GM04503 (cell line): ENCODE measurements at regions not wholly inside any gene's neighbourhood (a gene's known extent, or its start where the extent isn't known, plus 50 kb on each side); places are given as distances from the start of the nearest gene placed in this dataset.

Experiments used
- DNase-seq: peaks from one replicate; pipeline ENCODE4 v3.0.0-alpha.2; 2012; ENCODE audit warnings: low read depth

DNA sequence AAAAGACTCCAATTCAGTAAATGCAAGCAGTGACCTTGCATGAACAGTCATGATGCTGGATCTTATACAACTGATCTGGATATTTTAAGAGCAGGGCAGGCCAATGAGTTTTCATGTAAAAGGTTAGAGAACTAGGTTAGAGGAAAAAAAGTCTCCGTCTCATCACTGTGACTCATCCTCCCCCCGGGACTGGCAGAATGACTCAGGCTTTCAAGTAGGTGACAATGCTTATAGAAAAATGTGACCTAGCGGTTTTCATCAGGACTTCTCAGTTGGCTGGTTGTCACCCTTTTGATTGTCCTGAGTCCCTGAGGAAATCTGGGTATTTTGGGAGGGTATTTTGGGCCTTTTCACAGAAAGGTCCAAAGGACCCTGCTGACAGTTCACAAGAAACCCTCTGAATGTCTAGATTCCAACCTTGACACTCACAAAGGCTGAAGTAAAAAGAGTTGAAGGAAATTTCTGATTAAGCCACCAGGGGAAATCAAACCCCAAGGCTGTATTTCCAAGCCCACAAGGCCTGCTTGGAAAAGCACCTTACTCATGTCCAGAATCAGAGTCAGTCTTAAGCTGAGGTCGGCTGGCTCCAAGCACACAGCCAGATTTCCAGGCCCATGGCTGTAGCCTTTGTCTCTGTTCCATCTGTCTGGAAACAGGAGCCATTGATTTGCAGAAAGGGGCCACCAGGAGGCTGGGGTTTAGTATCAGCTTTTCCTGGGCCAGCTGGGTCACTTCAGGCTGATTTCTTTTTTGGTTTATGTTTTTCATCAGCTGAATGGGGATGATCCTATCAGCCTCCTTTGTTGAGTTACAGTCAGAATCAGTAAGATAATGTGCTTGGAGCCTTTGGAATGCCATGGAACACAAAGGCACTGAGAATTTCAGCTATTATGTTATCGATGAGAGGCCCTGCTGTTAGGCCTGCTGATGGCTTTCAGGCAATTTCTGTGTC lies 226.4 kb upstream of the HABP2 start:
- DNase-seq = peak; percentile 80

DNA sequence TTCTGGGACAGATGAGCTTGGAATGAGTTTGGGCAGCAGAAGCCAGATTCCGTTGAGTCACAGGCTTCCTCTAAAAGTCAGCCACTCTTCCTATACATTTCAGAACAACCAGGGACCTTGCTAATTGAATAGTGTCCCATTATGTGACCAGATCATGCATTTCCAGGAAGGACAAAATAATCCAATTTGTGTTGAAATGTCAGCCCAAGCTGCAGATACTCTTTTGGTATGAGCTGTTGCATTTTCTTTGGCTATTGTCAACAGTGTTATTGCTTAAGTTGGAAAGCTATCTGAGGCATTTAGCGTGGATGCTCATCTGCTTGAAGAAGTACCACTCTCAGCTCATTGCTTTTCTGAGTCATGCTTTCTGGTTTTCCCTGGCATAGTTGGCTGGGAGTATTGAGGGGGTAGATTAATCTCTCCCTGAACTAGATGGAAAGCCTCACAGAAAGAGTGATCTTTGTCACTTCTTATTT lies 223.7 kb upstream of the HABP2 start:
- DNase-seq = peak; percentile 93

DNA sequence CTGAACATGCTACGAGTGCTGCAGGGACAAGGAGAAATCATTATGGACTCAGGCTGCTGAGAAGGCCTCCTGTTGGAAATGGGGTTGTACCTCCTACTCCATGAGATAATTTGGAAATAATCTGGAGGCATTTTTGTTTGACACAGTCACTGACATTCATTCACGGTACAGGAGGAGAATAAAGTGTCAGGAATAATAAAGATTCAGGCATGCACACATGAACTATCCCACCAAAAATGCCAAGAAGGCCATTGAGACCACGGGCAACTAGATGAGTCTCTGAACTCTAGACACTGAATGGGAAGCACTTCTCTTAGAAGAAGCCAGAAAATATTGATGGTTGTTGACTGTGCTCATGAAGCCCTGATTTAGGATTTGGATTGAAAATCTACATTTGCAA lies 220.9 kb upstream of the HABP2 start:
- no peak for DNase-seq

DNA sequence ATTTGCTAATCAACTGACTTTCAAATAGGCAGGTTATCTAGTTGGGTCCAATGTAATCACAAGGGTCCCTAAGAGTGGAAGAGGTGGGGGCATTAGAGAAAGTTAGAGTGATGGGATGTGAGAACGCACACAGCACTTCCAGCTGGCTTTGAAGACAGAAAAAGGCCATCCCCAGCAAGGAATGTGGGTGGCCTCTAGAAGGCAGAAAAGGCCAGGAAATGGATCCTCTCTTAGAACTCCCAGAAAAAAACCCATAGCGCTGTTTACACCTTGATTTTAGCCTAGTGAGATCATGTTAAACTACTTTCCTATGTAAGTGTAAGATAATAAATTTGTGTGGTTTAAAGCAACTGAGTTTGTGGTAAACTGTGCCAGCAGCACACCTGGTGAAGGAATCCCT lies 219.5 kb upstream of the HABP2 start:
- no peak for DNase-seq

DNA sequence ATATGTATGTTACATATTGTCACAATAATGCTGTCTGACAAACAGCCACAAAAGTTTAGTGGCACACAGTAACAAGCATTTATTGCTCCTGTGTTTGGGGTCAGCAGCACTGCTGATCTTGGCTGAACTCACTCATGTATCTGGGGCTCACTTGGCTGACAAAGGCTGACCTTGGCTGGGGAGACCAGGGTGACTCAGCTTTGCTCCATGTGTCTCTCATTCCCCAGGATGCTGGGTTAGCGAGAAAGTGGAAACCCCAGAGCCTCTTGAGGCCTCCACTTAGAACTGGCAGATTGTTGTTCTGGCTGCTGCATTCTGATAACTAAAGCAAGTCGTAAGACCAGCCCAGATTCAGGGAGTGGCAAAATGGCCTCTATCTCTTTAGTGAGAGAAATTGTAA lies 217.3 kb upstream of the HABP2 start:
- DNase-seq = peak; percentile 38

DNA sequence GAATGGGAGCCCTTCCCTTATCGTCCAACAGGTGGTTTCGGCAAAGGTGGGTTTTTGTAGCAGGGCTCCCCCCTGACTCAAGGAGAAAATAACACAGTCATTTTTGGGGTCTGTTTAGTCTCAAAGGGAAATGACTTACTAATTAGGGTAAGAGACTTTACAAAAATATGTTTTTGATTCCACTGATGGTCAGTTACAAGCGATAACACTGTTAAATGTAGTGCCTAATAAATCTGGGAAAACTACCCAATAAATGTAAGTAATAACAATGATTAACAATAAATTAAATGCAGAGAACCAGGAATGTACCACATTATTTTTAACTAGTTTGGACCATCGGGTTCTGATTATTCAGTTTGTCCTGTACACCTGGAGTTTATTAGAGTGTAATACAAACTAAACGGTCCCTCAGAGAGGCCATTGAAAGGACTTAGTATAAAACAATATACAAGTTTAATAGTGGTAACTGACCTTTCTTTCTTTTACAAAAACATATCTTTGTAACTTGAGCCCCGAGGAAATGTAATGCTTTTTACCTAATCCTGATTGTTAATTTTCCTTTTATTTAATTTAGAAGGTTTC lies 216.2 kb upstream of the HABP2 start:
- DNase-seq = no peak

DNA sequence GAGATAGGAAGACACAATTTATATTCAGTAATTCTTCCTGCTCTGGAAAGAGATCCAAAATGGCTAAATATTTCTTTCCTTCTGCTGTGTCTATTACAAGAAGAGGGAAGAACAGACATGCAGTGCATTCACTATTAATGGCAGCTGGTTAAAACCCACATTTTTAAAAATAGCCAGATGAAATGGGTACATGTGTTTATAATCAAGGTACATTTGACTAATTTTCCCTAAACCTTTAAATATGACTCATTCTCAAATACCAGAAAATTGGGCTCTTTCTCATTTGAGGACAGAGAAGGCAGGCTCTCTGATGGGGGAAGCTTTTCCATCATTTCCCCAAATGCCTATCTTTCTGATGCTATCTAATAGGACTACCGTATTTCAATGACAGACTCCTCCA lies 215.7 kb upstream of the HABP2 start:
- DNase-seq = no peak

DNA sequence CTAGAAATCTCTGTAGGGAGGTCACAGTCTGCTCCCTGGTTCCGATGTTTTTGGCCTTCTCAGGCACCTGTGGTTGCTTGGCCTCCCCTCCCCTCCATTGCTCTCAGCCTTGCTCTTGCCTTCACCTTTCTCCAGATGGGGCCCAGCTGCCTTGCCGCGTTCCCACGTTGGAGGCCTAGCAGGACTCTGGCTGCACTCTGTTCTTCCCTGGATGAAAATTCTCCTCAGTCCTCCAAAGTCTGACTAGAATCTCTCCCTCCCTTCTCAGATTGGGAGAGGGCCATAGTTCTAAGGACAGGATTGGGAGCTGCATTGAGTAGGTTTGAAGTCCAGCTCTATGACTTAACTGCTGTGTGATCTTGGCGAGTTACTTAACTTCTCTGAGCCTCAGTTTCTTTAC lies 213.7 kb upstream of the HABP2 start:
- no peak for DNase-seq

DNA sequence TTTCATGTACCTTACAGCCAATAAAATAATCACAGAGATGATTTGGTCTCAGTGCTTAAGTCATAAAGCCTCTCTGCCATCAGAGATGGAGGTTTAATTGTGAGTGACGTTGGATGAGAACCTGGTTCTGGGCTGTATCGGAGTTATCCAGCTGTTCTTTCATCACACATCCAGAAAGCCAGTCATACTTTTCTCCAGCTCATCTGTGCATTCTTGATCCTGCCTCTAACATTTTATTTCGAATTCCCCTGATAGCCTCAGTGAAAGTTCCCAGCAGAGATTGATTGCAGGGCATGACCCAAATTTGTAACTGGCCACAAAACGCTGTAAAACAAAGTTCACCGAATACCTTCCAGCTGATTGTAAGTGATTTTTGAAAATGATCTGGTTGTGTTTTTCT lies 212.6 kb upstream of the HABP2 start:
- peak; percentile 37 for DNase-seq

DNA sequence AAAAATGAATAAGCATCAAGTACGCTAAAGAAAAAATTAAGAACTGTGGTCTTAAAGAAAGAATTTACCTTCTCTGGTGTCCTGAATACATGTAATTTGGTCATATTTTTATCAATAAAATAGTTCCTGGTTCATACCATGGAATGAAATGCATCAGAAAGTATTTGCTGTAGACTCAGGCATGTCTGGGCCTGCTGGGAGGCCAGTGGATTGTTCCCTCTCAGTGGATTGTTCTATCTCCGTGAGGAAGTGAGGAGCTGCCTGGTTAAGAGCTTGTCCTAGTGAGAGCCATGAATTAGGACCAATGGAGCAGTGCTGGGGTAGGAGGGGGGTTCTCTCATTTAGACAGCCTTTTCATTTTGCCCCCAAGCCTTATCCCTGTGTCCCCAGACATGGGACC lies 211.7 kb upstream of the HABP2 start:
- no peak for DNase-seq

DNA sequence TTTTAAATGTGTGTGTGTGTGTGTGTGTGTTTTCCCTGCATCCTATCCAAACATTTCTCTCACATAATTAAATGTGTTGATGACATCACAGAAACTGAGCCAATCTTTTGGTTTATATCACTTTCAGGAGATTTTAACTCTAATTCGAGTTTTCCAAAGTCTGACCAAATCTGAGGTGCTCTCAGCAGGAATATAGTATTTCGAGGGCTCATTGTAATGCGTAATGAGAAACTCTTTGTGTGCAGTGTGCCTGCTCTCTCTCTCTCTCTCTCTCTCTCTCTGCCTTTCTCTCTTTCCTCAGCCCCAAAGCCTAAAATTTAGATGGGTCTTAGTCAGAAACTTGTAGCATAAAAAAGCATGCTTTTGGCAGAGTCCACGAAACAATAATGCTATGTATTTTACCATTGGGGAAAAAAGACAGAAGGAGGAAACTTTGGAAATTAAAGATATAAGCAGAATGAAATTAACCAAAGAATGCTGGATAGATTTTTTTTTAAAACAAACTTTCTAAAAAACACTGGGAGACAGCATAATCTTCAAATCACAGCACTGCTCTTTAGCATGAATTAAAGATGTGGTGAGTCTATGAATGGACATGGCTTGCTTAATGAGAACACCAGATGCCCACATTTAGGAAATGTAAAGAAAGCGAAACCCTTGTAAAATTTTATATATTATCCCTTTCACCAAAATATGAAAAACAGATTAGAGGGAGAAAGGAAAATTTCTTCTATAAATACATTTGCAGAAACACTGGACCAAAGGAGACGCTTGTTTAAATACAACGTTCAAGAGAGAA lies 206.8 kb upstream of the HABP2 start:
- DNase-seq = no peak

DNA sequence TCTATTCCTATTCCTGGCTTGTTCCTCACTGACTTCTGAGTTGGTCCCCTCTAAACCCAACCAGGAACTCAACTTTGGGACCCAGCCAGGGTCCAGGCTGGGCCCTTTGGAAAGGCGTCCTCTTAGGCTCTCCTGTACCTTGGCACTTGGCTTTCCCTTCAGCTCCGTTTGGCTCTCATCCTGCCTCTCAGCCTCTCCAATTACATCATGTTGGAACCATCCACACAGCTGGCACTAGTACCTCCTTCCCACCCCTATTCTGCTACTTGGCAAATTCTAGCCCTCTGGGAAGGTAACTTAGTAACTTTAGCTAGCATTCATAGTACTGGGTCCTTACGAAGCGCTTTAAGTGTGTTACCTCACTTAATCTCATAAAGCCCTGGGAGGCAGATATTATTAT lies 205.3 kb upstream of the HABP2 start:
- no peak for DNase-seq

DNA sequence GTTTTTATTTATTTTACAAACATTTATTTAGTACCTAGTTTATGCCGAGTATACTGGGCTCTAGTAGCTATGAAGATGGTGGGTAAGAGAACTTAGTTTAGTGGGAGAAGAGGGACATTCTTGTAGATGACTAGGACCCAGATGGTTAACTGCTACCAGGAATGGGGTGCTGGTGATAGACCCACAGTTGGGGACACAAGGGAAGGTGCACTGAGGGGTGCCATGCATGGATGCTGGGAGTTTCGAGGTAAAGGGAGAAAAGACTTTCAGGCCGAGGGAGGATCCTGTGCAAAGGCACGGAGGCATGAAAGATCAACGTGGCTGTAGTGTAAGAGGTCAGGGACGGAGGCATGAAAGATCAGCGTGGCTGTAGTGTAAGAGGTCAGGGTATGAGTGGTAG lies 204.2 kb upstream of the HABP2 start:
- no peak for DNase-seq

DNA sequence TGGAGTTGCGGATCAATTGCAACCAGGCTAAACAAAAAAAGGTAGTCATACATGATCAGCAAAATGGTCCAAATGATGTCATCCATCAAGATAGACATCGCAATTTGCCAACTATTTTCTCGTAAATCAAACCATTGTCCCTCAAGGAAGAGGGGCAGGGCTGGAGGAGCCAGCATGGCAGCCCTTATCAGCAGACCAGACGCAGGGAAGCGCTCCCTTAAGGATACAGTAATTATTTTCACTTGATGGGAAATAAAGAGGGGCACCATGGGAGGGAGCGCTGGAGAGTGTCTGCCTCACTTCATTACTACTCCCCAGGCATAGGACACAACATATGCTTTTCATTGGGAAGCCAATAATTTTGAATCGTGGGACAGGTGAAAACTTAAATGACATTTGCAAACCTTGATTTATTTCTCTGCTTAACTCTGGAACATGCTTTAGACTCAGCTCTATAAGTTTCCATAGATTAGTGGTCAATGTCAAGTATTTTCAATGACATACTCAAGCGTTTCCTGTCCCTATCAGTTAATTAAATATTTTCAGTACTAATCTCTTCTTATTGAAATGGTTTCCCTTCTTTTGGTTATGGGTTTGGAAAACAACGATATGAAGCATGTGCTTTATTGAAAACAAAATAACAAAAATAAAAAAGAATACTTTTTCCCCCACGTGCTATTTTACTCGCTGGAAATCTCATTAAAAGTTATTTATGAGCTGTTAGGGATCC lies 202.4 kb upstream of the HABP2 start:
- DNase-seq = no peak

DNA sequence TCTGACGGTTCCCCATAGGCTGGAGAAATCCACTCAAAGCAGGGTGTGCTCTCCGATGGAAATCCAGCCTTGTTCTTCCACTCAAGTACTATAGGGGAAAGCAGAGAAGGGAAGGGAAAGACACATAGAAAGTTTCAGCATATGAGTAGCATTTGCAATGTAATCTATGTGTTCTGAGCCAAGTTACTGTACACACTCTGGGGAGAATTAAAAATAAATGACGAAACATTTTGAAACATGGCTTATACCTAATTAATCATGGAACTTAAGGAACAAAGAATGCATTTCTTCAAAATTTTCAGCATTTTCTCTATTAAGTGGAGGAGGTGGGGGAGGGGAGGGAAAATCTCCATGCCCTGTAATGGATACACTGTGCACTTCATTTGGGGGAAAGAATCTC lies 198.1 kb upstream of the HABP2 start:
- DNase-seq = no peak

DNA sequence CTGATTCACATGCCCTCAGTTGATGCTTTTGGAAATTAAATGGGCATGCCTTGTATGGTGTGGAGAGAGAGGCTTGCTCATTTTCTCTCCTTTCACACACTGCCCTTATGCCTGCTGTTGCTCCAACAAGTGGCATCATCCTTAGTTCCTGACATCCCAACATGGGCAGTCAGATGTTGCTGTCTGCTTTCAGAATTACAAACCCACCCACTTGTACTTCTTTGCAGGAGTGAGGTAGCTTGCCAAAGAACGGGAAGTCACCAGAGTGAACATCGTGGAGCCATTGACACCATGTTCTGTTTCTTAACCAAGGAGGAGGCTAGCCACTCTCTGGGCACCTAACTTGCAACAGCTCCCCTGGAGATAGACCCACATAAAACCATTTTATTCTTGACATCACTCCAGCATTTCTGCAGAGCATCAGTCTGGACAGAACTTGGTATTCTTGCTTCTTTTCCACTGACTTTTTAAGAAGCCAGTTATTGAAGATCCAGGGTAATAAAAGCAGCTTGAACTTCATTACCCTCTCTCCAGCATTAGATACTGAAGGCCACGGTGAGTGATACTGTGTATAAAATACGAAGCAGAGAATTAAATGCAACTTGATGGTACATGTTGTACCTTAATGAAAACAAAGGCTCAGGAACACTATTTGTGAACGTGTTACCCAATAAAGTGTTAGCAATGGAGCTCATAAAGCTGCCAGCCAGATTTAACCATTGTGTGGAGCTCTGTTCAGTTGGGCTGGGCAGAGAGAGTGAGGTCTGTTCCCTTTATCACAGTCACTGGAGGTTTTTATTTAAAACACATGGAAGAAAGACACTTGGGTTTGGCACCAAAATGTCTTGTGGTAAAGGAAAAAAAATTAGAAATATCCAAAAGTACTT lies 195.8 kb upstream of the HABP2 start:
- DNase-seq = peak; percentile 44

DNA sequence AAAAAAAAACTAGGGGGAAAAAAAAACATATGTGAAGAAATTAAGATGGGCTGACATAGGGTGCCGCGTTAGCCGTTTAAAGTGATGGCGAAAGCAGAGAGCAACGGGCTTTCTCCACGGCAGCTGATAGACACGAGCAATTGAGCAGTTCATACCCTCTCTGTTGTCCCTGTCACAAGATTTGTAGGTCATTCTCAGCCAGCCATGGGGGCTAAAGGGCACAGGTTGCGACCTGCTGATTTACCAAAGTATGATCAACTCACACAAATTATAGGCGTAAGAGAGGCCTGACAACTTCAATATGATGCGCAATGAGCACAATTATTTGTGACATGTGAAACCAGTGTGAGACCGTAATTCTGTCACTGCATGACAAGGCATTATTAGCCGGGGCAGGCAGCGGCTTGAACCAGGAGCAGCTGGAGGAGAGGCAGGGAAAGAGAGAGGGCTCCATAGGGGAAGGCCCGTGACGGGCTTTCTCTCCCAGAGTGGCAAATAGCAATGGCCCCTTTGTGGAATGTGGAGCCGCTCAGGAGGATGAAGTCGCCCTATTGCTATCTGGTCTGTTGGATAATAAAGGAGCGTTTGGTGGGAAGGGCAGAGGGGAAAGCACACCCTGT lies 195.1 kb upstream of the HABP2 start:
- no peak for DNase-seq

DNA sequence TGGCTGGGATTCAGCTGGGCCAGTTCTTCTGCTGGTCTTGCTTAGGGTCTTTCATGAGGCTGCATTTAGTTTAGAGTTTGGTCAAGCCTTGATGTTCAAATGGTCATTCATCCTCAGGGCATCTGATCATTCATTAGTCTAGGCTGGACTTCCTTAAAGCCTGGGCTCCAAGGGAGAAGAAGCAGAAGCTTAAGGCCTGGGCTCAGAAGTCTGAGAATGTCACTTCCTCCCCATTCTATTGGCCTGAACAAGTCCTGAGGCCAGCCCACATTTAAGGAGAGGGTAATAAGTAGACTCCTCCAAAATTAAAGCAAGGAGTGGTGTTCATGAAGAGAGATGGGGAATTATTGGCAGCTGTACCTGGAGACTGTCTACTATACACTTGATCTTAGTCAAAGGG lies 193.2 kb upstream of the HABP2 start:
- no peak for DNase-seq

DNA sequence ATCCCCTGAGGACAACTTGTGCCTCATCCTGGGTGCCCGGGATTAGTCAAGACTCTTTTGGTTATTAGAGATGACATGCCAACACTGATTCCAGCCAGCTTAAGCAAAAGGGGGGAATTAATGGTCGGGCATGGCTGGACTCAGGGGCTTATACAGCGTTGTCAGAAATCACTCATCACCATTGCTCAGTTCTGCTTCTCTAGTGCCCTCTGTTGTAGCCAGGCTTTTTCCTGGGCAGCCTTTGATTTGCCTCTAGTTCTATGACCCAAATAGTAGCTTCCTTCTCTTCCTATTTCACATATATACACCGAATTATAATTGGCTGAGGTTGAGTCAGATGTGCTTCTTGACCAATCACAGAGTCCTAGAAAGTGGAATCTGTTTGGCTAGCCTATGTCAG lies 192.0 kb upstream of the HABP2 start:
- DNase-seq = no peak

DNA sequence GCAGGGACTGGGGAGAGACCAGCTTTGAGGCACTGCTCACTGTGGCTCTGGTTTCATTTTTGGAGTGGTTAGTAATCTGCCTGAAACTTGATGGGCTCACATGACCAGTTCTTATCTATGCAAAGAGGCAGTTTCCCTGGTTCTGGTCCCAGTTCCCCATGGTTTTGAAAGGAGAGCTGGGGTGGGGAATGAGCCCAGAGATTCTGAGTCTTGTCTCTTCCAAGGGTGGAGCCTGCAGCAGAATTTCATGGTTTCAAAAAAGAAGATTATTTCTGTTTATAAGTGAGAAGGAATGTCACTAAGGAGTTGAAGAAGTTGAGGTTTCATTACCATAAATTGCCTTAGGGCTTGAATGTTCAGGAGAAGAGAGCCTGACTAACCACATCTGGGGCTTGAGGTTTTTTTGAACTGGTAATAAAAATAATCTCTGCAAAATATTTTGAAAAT lies 190.2 kb upstream of the HABP2 start:
- DNase-seq = no peak

DNA sequence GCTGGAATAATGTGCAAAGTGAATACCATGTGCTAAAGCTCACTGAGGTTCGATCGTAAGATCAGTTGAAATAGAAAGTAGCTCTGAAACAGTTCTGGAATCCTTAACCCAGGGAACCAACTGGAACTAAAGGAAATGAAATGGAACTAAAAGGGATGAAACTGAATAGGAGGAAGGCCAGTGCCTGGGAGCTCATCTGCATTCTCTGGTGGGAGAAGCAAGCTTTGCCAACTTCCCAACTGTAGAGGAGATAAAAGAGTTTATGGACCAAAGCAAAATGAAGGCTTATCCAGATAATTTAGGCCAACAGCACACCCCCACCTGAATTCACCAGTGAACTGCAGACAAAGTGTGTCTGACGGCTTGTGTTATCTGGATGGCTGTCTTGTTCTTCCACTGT lies 188.6 kb upstream of the HABP2 start:
- no peak for DNase-seq
